GM23338 (cell line): ENCODE measurements at regions not wholly inside any gene's neighbourhood (a gene's known extent, or its start where the extent isn't known, plus 50 kb on each side); places are given as distances from the start of the nearest gene placed in this dataset.

Source experiments
- ATAC-seq: fragments of 200-7000 bp; cut with Tn5 transposase; 3 replicates; pipeline ENCODE4 v1.9.1; 2020
- DNase-seq: peaks from one replicate; pipeline ENCODE4 v3.0.0-alpha.2; 2015; ENCODE audit warnings: low spot score
- H2AFZ ChIP-seq: fragments of 200-600 bp; sonication (generic); 2 replicates; pipeline ENCODE4 v1.8.0; 2016; ENCODE audit warnings: antibody characterized with exemption, mild to moderate bottlenecking, moderate library complexity
- H3F3A ChIP-seq: fragments of 200-600 bp; sonication (generic); replicated peaks from 2 replicates; pipeline ENCODE4 v1.8.0; 2017; ENCODE audit warnings: antibody characterized with exemption, mixed run types, low read depth
- H3K27ac ChIP-seq: fragments of 200-600 bp; sonication (generic); 2 replicates; pipeline ENCODE4 v1.6.1; 2016; ENCODE audit warnings: low read depth
- H3K27me3 ChIP-seq: fragments of 200-600 bp; sonication (generic); 2 replicates; pipeline ENCODE4 v1.8.0; 2016; ENCODE audit warnings: mild to moderate bottlenecking, mixed run types, moderate library complexity; ENCODE audit not compliant: insufficient read depth
- H3K36me3 ChIP-seq: fragments of 200-600 bp; sonication (generic); 2 replicates; pipeline ENCODE4 v1.8.0; 2016; ENCODE audit warnings: mild to moderate bottlenecking; ENCODE audit not compliant: insufficient read depth
- H3K4me1 ChIP-seq: fragments of 200-600 bp; sonication (generic); 2 replicates; pipeline ENCODE4 v1.8.0; 2016; ENCODE audit warnings: mild to moderate bottlenecking, moderate library complexity; ENCODE audit not compliant: insufficient read depth
- H3K4me2 ChIP-seq: fragments of 200-600 bp; sonication (generic); 2 replicates; pipeline ENCODE4 v1.7.1; 2017; ENCODE audit warnings: mixed run types
- H3K4me3 ChIP-seq: fragments of 200-600 bp; sonication (generic); 2 replicates; pipeline ENCODE4 v1.6.1; 2016; ENCODE audit warnings: mixed run types
- H3K79me2 ChIP-seq: fragments of 200-600 bp; sonication (generic); replicated peaks from 2 replicates; pipeline ENCODE4 v1.8.0; 2017; ENCODE audit warnings: mild to moderate bottlenecking; ENCODE audit not compliant: insufficient read depth
- H3K9me2 ChIP-seq: fragments of 200-600 bp; sonication (generic); 2 replicates; pipeline ENCODE4 v1.8.0; 2017; ENCODE audit not compliant: insufficient read depth
- H4K20me1 ChIP-seq: fragments of 200-600 bp; sonication (generic); replicated peaks from 2 replicates; pipeline ENCODE4 v1.8.0; 2017; ENCODE audit warnings: mild to moderate bottlenecking; ENCODE audit not compliant: insufficient read depth
- H3K27ac Mint-ChIP-seq: 2 replicates; pipeline ENCODE4 v1.8.0; 2020; ENCODE audit warnings: inconsistent platforms, mild to moderate bottlenecking, moderate library complexity, mixed read lengths
- H3K27me3 Mint-ChIP-seq: 3 replicates; pipeline ENCODE4 v1.8.0; 2022; ENCODE audit warnings: low read depth, mild to moderate bottlenecking, moderate library complexity, mixed read lengths, inconsistent platforms; ENCODE audit not compliant: insufficient read depth, poor library complexity
- H3K36me3 Mint-ChIP-seq: 3 replicates; pipeline ENCODE4 v1.8.0; 2021; ENCODE audit warnings: low read depth, mild to moderate bottlenecking, inconsistent platforms, moderate library complexity, mixed read lengths
- H3K4me1 Mint-ChIP-seq: 3 replicates; pipeline ENCODE4 v1.8.0; 2020; ENCODE audit warnings: mild to moderate bottlenecking, inconsistent platforms, mixed read lengths
- H3K4me3 Mint-ChIP-seq: 3 replicates; pipeline ENCODE4 v1.8.0; 2021; ENCODE audit warnings: moderate library complexity, mild to moderate bottlenecking, inconsistent platforms, mixed read lengths
- H3K9me3 Mint-ChIP-seq: 3 replicates; pipeline ENCODE4 v1.8.0; 2020; ENCODE audit warnings: moderate library complexity, mild to moderate bottlenecking, inconsistent platforms, mixed read lengths
- CREB1 ChIP-seq: fragments of 250-450 bp; sonication (Bioruptor Pico); IDR thresholded peaks from 2 replicates; pipeline ENCODE4 v1.5.0; 2020; ENCODE audit warnings: low read depth, mild to moderate bottlenecking, moderate library complexity
- EZH2 ChIP-seq: fragments of 200-600 bp; sonication (generic); IDR thresholded peaks from one replicate; pipeline ENCODE4 v1.8.0; 2017; ENCODE audit warnings: antibody characterized with exemption, mild to moderate bottlenecking, low read depth; ENCODE audit not compliant: unreplicated experiment
- EZH2phosphoT487 ChIP-seq: fragments of 200-600 bp; sonication (generic); IDR thresholded peaks from one replicate; pipeline ENCODE4 v1.8.1; 2018; ENCODE audit warnings: antibody characterized with exemption; ENCODE audit not compliant: unreplicated experiment
- JUNB ChIP-seq: IDR thresholded peaks from one replicate; pipeline ENCODE4 v1.6.1; 2016; ENCODE audit warnings: antibody characterized with exemption; ENCODE audit not compliant: unreplicated experiment
- NANOG ChIP-seq: IDR thresholded peaks from 2 replicates; pipeline ENCODE4 v1.6.1; 2016; ENCODE audit warnings: antibody characterized with exemption, borderline replicate concordance
- POLR2AphosphoS5 ChIP-seq: IDR thresholded peaks from 2 replicates; pipeline ENCODE4 v1.6.1; 2016; ENCODE audit warnings: antibody characterized with exemption, low read depth
- STAT1 ChIP-seq: IDR thresholded peaks from one replicate; pipeline ENCODE4 v1.6.1; 2016; ENCODE audit warnings: antibody characterized with exemption; ENCODE audit not compliant: unreplicated experiment
- ZNF114 ChIP-seq: fragments of 250-450 bp; sonication (Bioruptor Pico); IDR thresholded peaks from 2 replicates; pipeline ENCODE4 v1.5.0; 2020; ENCODE audit warnings: mild to moderate bottlenecking, moderate library complexity
- ZNF331 ChIP-seq: fragments of 250-450 bp; sonication (Bioruptor Pico); IDR thresholded peaks from 2 replicates; pipeline ENCODE4 v1.5.0; 2020; ENCODE audit warnings: low read depth, mild to moderate bottlenecking, moderate library complexity
- TF ChIP-seq, protein P1 (sequence below): IDR thresholded peaks from one replicate; pipeline ENCODE4 v1.6.1; 2018; ENCODE audit warnings: antibody characterized with exemption; ENCODE audit not compliant: unreplicated experiment
- TF ChIP-seq, protein P2 (sequence below): IDR thresholded peaks from 2 replicates; pipeline ENCODE4 v1.6.1; 2016; ENCODE audit warnings: antibody characterized with exemption
- TF ChIP-seq, protein P3 (sequence below): fragments of 250-450 bp; sonication (Bioruptor Pico); IDR thresholded peaks from 2 replicates; pipeline ENCODE4 v1.5.0; 2020; ENCODE audit warnings: mild to moderate bottlenecking, moderate library complexity
- TF ChIP-seq, protein P4 (sequence below), 2 experiments: fragments of 200-600 bp in 1 of 2; sonication (generic) in 1 of 2; conservative IDR thresholded peaks; 2 replicates each; pipeline versions ENCODE4 v1.5.1 to v1.6.1; 2016 to 2017; ENCODE audit warnings: antibody characterized with exemption in 2 of 2, low read depth in 2 of 2, mild to moderate bottlenecking in 2 of 2, moderate library complexity in 1 of 2

DNA sequence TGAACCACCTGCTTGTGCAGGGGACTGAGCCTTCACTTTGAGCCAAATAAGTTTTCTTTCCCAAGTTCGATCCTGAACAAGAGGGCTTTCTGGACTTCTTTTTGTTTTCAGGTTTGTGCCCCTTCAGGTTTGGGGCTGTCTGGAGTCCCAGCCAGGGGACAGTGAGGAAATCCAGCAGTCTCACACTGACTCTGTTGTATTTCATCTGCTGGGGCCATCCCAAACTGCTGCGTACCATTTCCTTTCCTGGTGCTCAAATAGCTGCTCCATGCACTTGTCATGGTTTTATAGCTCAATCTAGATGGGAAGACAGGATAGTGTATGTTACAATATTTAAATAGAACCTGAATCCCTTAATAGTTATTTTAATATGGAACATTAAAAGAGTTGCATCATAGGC is 66.3 kb upstream of the IGLL5 start:
- Mint-ChIP-seq H3K36me3 (no peaks in the 10 kb centered on the region), H3K27ac (no peak overlapping the region), H3K27me3 (peaks cover 47% of the 10 kb centered on the region), H3K4me3 (no peak overlapping the region), H3K4me1 (peaks cover 3% of the 10 kb centered on the region; the same call in 1 of the 3 replicates), H3K9me3 (no peaks in the 10 kb centered on the region)
- Histone ChIP-seq H3K79me2 (no peaks in the 10 kb centered on the region), H2AFZ (no peak overlapping the region), H3F3A (no peaks in the 10 kb centered on the region), H3K27ac (no peak overlapping the region), H3K4me2 (no peak overlapping the region), H3K4me3 (no peak overlapping the region), H3K36me3 (no peaks in the 10 kb centered on the region), H3K27me3 (peaks cover 96% of the 10 kb centered on the region), H3K4me1 (no peaks in the 10 kb centered on the region), H4K20me1 (no peaks in the 10 kb centered on the region), H3K9me2 (no peaks in the 10 kb centered on the region)
- no peak for ATAC-seq
- TF ChIP-seq JUNB (no peak), EZH2phosphoT487 (no peak), ZNF114 (no peak), CREB1 (CRISPR knock-in tag) (no peak), EZH2 (no peak), STAT1 (no peak), POLR2AphosphoS5 (no peak), ZNF331 (CRISPR knock-in tag) (no peak), NANOG (no peak)
- TF ChIP-seq, protein P1, sequence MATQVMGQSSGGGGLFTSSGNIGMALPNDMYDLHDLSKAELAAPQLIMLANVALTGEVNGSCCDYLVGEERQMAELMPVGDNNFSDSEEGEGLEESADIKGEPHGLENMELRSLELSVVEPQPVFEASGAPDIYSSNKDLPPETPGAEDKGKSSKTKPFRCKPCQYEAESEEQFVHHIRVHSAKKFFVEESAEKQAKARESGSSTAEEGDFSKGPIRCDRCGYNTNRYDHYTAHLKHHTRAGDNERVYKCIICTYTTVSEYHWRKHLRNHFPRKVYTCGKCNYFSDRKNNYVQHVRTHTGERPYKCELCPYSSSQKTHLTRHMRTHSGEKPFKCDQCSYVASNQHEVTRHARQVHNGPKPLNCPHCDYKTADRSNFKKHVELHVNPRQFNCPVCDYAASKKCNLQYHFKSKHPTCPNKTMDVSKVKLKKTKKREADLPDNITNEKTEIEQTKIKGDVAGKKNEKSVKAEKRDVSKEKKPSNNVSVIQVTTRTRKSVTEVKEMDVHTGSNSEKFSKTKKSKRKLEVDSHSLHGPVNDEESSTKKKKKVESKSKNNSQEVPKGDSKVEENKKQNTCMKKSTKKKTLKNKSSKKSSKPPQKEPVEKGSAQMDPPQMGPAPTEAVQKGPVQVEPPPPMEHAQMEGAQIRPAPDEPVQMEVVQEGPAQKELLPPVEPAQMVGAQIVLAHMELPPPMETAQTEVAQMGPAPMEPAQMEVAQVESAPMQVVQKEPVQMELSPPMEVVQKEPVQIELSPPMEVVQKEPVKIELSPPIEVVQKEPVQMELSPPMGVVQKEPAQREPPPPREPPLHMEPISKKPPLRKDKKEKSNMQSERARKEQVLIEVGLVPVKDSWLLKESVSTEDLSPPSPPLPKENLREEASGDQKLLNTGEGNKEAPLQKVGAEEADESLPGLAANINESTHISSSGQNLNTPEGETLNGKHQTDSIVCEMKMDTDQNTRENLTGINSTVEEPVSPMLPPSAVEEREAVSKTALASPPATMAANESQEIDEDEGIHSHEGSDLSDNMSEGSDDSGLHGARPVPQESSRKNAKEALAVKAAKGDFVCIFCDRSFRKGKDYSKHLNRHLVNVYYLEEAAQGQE = no peak
- TF ChIP-seq, protein P2, sequence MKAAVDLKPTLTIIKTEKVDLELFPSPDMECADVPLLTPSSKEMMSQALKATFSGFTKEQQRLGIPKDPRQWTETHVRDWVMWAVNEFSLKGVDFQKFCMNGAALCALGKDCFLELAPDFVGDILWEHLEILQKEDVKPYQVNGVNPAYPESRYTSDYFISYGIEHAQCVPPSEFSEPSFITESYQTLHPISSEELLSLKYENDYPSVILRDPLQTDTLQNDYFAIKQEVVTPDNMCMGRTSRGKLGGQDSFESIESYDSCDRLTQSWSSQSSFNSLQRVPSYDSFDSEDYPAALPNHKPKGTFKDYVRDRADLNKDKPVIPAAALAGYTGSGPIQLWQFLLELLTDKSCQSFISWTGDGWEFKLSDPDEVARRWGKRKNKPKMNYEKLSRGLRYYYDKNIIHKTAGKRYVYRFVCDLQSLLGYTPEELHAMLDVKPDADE = no peak
- TF ChIP-seq, protein P3, sequence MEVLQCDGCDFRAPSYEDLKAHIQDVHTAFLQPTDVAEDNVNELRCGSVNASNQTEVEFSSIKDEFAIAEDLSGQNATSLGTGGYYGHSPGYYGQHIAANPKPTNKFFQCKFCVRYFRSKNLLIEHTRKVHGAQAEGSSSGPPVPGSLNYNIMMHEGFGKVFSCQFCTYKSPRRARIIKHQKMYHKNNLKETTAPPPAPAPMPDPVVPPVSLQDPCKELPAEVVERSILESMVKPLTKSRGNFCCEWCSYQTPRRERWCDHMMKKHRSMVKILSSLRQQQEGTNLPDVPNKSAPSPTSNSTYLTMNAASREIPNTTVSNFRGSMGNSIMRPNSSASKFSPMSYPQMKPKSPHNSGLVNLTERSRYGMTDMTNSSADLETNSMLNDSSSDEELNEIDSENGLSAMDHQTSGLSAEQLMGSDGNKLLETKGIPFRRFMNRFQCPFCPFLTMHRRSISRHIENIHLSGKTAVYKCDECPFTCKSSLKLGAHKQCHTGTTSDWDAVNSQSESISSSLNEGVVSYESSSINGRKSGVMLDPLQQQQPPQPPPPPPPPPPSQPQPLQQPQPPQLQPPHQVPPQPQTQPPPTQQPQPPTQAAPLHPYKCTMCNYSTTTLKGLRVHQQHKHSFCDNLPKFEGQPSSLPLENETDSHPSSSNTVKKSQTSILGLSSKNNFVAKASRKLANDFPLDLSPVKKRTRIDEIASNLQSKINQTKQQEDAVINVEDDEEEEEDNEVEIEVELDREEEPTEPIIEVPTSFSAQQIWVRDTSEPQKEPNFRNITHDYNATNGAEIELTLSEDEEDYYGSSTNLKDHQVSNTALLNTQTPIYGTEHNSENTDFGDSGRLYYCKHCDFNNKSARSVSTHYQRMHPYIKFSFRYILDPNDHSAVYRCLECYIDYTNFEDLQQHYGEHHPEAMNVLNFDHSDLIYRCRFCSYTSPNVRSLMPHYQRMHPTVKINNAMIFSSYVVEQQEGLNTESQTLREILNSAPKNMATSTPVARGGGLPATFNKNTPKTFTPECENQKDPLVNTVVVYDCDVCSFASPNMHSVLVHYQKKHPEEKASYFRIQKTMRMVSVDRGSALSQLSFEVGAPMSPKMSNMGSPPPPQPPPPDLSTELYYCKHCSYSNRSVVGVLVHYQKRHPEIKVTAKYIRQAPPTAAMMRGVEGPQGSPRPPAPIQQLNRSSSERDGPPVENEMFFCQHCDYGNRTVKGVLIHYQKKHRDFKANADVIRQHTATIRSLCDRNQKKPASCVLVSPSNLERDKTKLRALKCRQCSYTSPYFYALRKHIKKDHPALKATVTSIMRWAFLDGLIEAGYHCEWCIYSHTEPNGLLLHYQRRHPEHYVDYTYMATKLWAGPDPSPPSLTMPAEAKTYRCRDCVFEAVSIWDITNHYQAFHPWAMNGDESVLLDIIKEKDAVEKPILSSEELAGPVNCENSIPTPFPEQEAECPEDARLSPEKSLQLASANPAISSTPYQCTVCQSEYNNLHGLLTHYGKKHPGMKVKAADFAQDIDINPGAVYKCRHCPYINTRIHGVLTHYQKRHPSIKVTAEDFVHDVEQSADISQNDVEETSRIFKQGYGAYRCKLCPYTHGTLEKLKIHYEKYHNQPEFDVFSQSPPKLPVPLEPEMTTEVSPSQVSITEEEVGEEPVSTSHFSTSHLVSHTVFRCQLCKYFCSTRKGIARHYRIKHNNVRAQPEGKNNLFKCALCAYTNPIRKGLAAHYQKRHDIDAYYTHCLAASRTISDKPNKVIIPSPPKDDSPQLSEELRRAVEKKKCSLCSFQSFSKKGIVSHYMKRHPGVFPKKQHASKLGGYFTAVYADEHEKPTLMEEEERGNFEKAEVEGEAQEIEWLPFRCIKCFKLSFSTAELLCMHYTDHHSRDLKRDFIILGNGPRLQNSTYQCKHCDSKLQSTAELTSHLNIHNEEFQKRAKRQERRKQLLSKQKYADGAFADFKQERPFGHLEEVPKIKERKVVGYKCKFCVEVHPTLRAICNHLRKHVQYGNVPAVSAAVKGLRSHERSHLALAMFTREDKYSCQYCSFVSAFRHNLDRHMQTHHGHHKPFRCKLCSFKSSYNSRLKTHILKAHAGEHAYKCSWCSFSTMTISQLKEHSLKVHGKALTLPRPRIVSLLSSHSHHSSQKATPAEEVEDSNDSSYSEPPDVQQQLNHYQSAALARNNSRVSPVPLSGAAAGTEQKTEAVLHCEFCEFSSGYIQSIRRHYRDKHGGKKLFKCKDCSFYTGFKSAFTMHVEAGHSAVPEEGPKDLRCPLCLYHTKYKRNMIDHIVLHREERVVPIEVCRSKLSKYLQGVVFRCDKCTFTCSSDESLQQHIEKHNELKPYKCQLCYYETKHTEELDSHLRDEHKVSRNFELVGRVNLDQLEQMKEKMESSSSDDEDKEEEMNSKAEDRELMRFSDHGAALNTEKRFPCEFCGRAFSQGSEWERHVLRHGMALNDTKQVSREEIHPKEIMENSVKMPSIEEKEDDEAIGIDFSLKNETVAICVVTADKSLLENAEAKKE (CRISPR knock-in tag) = no peak
- TF ChIP-seq, protein P4, sequence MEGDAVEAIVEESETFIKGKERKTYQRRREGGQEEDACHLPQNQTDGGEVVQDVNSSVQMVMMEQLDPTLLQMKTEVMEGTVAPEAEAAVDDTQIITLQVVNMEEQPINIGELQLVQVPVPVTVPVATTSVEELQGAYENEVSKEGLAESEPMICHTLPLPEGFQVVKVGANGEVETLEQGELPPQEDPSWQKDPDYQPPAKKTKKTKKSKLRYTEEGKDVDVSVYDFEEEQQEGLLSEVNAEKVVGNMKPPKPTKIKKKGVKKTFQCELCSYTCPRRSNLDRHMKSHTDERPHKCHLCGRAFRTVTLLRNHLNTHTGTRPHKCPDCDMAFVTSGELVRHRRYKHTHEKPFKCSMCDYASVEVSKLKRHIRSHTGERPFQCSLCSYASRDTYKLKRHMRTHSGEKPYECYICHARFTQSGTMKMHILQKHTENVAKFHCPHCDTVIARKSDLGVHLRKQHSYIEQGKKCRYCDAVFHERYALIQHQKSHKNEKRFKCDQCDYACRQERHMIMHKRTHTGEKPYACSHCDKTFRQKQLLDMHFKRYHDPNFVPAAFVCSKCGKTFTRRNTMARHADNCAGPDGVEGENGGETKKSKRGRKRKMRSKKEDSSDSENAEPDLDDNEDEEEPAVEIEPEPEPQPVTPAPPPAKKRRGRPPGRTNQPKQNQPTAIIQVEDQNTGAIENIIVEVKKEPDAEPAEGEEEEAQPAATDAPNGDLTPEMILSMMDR (conservative IDR thresholded peaks at IDR 0.05; ENCODE audit: low read depth in 2 of 2) = no peak
- DNase-seq = no peak
